GM23338 (cell line): ENCODE measurements at regions not wholly inside any gene's neighbourhood (a gene's known extent, or its start where the extent isn't known, plus 50 kb on each side); places are given as distances from the start of the nearest gene placed in this dataset.

Experiments used
- CREB1 ChIP-seq: fragments of 250-450 bp; sonication (Bioruptor Pico); IDR thresholded peaks from 2 replicates; pipeline ENCODE4 v1.5.0; 2020; ENCODE audit warnings: low read depth, mild to moderate bottlenecking, moderate library complexity
- CTCF ChIP-seq, 2 experiments: fragments of 200-600 bp in 1 of 2; sonication (generic) in 1 of 2; conservative IDR thresholded peaks; 2 replicates each; pipeline versions ENCODE4 v1.5.1 to v1.6.1; 2016 to 2017; ENCODE audit warnings: antibody characterized with exemption in 2 of 2, low read depth in 2 of 2, mild to moderate bottlenecking in 2 of 2, moderate library complexity in 1 of 2
- EZH2 ChIP-seq: fragments of 200-600 bp; sonication (generic); IDR thresholded peaks from one replicate; pipeline ENCODE4 v1.8.0; 2017; ENCODE audit warnings: antibody characterized with exemption, mild to moderate bottlenecking, low read depth; ENCODE audit not compliant: unreplicated experiment
- EZH2phosphoT487 ChIP-seq: fragments of 200-600 bp; sonication (generic); IDR thresholded peaks from one replicate; pipeline ENCODE4 v1.8.1; 2018; ENCODE audit warnings: antibody characterized with exemption; ENCODE audit not compliant: unreplicated experiment
- JUNB ChIP-seq: IDR thresholded peaks from one replicate; pipeline ENCODE4 v1.6.1; 2016; ENCODE audit warnings: antibody characterized with exemption; ENCODE audit not compliant: unreplicated experiment
- NANOG ChIP-seq: IDR thresholded peaks from 2 replicates; pipeline ENCODE4 v1.6.1; 2016; ENCODE audit warnings: antibody characterized with exemption, borderline replicate concordance
- POLR2AphosphoS5 ChIP-seq: IDR thresholded peaks from 2 replicates; pipeline ENCODE4 v1.6.1; 2016; ENCODE audit warnings: antibody characterized with exemption, low read depth
- STAT1 ChIP-seq: IDR thresholded peaks from one replicate; pipeline ENCODE4 v1.6.1; 2016; ENCODE audit warnings: antibody characterized with exemption; ENCODE audit not compliant: unreplicated experiment
- ZNF114 ChIP-seq: fragments of 250-450 bp; sonication (Bioruptor Pico); IDR thresholded peaks from 2 replicates; pipeline ENCODE4 v1.5.0; 2020; ENCODE audit warnings: mild to moderate bottlenecking, moderate library complexity
- ZNF331 ChIP-seq: fragments of 250-450 bp; sonication (Bioruptor Pico); IDR thresholded peaks from 2 replicates; pipeline ENCODE4 v1.5.0; 2020; ENCODE audit warnings: low read depth, mild to moderate bottlenecking, moderate library complexity
- ZNF462 ChIP-seq: fragments of 250-450 bp; sonication (Bioruptor Pico); IDR thresholded peaks from 2 replicates; pipeline ENCODE4 v1.5.0; 2020; ENCODE audit warnings: mild to moderate bottlenecking, moderate library complexity
- TF ChIP-seq, protein P1 (sequence below): IDR thresholded peaks from one replicate; pipeline ENCODE4 v1.6.1; 2018; ENCODE audit warnings: antibody characterized with exemption; ENCODE audit not compliant: unreplicated experiment
- TF ChIP-seq, protein P2 (sequence below): IDR thresholded peaks from 2 replicates; pipeline ENCODE4 v1.6.1; 2016; ENCODE audit warnings: antibody characterized with exemption

- TF ChIP-seq EZH2 (no peak), POLR2AphosphoS5 (no peak), CTCF (conservative IDR thresholded peaks at IDR 0.05; ENCODE audit: low read depth in 2 of 2) (no peak), EZH2phosphoT487 (no peak), JUNB (no peak), NANOG (no peak), STAT1 (no peak), ZNF114 (CRISPR knock-in tag) (no peak), CREB1 (CRISPR knock-in tag) (no peak), ZNF331 (CRISPR knock-in tag) (no peak), ZNF462 (CRISPR knock-in tag) (no peak)
- TF ChIP-seq, protein P1, sequence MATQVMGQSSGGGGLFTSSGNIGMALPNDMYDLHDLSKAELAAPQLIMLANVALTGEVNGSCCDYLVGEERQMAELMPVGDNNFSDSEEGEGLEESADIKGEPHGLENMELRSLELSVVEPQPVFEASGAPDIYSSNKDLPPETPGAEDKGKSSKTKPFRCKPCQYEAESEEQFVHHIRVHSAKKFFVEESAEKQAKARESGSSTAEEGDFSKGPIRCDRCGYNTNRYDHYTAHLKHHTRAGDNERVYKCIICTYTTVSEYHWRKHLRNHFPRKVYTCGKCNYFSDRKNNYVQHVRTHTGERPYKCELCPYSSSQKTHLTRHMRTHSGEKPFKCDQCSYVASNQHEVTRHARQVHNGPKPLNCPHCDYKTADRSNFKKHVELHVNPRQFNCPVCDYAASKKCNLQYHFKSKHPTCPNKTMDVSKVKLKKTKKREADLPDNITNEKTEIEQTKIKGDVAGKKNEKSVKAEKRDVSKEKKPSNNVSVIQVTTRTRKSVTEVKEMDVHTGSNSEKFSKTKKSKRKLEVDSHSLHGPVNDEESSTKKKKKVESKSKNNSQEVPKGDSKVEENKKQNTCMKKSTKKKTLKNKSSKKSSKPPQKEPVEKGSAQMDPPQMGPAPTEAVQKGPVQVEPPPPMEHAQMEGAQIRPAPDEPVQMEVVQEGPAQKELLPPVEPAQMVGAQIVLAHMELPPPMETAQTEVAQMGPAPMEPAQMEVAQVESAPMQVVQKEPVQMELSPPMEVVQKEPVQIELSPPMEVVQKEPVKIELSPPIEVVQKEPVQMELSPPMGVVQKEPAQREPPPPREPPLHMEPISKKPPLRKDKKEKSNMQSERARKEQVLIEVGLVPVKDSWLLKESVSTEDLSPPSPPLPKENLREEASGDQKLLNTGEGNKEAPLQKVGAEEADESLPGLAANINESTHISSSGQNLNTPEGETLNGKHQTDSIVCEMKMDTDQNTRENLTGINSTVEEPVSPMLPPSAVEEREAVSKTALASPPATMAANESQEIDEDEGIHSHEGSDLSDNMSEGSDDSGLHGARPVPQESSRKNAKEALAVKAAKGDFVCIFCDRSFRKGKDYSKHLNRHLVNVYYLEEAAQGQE: no peak
- TF ChIP-seq, protein P2, sequence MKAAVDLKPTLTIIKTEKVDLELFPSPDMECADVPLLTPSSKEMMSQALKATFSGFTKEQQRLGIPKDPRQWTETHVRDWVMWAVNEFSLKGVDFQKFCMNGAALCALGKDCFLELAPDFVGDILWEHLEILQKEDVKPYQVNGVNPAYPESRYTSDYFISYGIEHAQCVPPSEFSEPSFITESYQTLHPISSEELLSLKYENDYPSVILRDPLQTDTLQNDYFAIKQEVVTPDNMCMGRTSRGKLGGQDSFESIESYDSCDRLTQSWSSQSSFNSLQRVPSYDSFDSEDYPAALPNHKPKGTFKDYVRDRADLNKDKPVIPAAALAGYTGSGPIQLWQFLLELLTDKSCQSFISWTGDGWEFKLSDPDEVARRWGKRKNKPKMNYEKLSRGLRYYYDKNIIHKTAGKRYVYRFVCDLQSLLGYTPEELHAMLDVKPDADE: no peak
Measured at GRCh38 chr3:153757839-153758238, 363.4 kb upstream of the ARHGEF26 start.
